ENCODE measurements at regions not wholly inside any gene's neighbourhood (a gene's known extent, or its start where the extent isn't known, plus 50 kb on each side); places are given as distances from the start of the nearest gene placed in this dataset.
A peak's percentile ranks its signal among the peaks of the same experiment; 100 is the strongest.

GRCh38 chr3:99176169-99176964 lies 274.9 kb upstream of the DCBLD2 start:
- DNase-seq: no peak

- no peak for DNase-seq
Measured at GRCh38 chr3:99175276-99175812, 273.8 kb upstream of the DCBLD2 start.

DNA sequence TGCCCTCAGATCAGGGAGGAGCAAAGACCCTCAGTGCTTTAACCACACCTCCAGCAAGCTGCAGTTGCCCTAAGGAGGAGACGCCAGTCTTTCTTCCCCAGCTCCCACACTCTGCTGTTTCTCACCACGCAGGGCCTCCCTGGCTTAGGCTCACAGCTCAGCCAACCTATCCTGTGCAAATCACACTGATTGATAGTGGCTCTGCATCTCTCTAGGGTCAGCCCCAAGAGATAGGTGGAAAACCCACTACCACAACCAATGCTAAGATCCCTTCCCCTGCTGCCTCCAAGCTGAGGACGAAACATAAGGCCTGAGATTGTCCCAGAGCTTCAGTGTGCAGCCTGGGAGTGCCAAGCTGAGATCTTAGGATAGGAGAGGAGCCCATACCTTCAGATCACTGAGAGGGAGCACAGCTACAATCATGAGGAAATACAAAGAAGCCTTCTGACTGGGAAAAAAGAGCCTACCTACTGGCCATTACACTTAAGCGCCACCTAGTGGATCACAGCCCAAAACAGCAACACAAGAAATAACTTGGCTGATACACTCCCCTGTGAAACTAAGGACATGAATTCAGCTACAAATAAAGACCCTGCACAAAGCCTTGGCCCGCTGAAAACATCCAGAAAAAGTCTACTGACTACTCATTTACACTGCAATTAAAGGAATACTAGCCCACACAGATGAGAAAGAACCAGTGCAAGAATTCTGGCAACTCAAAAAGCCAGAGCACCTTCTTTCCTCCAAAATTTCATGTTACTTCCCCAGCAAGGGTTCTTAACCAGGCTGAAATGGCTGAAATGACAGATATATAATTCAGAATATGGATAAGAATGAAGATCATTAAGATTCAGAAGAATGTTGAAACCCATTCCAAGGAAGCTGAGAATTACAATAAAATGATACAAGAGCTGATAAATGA lies 271.5 kb upstream of the DCBLD2 start:
- DNase-seq: peak; percentile 14

DNA sequence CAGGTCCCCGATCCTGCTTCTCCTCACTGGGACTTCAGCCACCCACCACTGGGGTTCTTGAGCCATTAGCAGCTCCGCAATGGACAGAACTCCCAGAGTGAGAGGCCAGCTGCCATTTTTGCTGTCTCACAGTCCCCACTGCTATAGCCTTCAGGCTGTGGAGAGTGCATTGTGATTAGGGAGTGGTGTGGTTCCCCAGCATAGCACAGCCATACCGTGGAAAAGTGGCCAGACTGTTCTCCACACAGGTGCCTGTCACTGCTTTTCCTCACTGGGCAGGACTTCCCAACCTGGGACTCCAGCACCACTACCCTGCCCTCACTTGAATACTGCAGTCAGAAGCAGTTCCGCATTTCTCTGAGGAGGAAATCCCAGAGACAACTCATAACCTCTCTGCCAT lies 270.3 kb upstream of the DCBLD2 start:
- DNase-seq: no peak

GRCh38 chr3:99170867-99171517 lies 269.5 kb upstream of the DCBLD2 start:
- DNase-seq: no peak

- DNase-seq: no peak
Measured at GRCh38 chr3:99167071-99167470, 265.6 kb upstream of the DCBLD2 start.

DNA sequence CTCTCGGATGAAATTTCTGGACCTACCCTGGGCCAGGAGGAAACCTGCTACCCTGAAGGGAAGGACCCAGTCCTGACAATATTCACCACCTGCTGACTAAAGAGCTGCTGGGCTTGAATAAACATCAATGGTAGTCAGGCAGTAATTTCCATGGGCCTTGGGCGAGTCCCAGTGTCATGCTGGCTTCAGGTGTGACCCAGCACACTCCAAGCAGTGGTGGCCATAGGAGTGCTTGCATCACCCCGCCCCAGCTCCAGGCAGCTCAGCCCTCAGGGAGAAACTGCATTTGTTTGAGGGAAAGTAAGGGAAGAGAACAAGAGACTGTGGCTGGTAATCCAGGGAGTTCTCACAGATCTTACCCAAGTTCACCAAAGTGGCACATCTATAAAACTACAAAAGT lies 261.8 kb upstream of the DCBLD2 start:
- DNase-seq: no peak

GRCh38 chr3:99159220-99159762 lies 257.8 kb upstream of the DCBLD2 start:
- DNase-seq: no peak

- no peak for DNase-seq
Measured at GRCh38 chr3:99145031-99145430, 243.5 kb upstream of the DCBLD2 start.

DNA sequence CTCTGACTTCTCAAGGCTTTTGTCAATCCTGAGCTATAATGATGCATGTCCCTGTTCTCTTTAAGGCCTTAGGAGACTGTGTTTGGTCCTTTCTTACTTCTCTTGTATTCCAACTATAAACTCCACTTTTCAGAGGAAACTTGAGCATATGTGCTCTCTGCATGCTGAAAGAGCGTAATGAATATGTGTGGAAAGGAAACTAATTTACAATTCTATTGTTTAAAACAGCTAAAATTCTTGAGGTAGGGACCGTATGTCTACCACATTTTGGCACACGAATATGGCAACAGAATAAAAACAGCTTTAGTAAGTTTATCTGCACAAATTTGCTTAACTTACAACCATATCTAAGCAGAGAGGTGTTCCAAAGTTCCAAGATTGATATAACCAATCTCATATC lies 242.0 kb upstream of the DCBLD2 start:
- DNase-seq: no peak

DNA sequence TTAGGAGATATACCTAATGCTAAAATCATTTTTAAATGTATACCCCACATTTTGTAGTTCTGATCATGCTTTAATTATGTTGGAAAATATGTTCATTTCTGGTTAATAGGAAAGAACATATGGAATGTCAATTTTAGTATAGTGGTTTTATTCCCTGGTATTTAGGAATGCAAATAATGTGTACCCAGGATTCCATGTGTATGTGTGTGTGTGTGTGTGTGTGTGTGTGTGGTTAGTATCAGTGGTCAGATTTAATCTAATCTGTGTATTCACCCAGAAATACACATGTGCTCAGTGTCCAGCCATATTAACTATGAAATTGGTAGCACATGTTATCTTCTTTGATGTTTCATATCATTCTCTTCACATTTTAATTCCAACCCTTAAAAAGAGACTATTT lies 233.5 kb upstream of the DCBLD2 start:
- no peak for DNase-seq

GRCh38 chr3:99131876-99132275 lies 230.4 kb upstream of the DCBLD2 start:
- DNase-seq: no peak

- no peak for DNase-seq
Measured at GRCh38 chr3:99128725-99129505, 227.4 kb upstream of the DCBLD2 start.

DNA sequence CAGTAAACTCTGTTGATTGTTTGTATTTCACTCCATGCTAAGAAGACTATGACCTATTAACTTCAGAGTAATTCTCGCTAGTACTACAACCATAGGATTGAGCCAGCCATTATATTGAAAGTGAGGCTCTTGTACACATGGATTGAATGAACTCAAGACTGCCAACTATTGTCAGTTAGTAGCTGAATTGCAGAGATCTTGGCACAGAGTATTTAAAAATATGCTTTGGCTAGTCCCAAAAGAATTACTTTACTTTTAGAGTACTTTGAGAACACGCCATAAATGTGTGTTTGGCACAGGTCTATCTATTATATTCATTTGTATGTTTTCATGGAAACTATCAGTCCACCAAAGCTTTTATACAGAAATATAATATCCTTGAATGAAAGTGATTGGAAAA lies 226.7 kb upstream of the DCBLD2 start:
- DNase-seq: no peak

- no peak for DNase-seq
Measured at GRCh38 chr3:99126316-99126715, 224.8 kb upstream of the DCBLD2 start.

GRCh38 chr3:99119385-99119784 lies 217.9 kb upstream of the DCBLD2 start:
- no peak for DNase-seq

- no peak for DNase-seq
Measured at GRCh38 chr3:99118381-99118780, 216.9 kb upstream of the DCBLD2 start.

DNA sequence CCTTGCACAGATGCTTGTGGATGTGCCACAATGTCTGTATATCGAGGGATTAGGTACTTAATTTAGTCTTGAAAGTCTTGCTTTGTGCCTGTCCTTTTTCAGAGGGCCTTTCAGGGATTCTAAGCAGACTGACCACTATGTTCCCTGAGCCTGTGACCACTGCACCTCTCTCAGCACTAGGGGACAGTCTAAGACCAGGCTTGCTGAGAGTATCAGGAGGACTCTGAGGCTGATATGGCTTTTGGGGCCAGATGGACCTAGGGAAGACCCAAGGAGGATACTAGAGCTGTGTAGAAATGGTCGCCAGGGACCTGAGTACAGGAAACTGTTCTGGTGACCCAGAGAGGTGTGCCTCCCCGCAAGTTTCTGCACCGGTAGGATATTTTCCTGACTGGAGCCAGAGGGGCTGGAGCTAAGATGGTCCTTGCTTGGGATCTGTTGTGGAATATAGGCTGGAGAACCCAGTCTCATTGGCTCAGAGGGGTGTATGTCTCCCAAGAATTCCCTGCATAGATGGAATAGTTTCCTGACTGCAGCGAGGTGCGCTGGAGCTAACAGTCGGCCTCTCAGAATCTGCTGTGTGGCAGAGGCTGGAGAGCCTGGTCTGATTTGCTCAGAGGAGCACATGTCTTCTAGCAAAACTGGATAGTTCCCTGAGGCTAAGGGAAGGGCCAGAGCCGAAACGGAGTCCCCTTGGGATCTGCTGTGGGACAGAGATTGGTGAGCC lies 213.2 kb upstream of the DCBLD2 start:
- DNase-seq: no peak

- DNase-seq: no peak
Measured at GRCh38 chr3:99111235-99111634, 209.7 kb upstream of the DCBLD2 start.

- no peak for DNase-seq
Measured at GRCh38 chr3:99110401-99110800, 208.9 kb upstream of the DCBLD2 start.

DNA sequence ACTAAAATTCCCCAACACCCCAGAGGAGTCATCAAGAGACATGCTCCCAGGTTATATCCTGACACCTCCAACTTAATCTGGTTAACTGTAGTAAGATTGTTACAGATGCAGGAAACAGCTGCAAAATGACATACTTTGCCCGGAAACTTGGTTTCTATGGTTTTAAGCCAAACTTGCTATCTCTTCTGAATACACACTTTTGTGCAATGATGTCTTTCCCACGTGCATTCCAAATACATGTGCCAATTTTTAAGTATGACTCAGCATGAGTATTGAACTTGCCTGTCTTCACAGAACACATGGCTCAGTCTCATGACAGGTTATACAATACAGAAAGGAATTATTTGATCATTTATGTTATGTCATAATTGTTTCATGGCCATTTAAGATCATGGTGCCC lies 207.0 kb upstream of the DCBLD2 start:
- DNase-seq: no peak

All from NCI-H1092 (cell line).